SK-N-MC (cell line): ENCODE measurements at regions not wholly inside any gene's neighbourhood (a gene's known extent, or its start where the extent isn't known, plus 50 kb on each side); places are given as distances from the start of the nearest gene placed in this dataset.

Source experiments
- DNase-seq: peaks from one replicate; pipeline ENCODE4 v3.0.0-alpha.2; 2011; ENCODE audit warnings: low read depth, low spot score
- H3K27ac ChIP-seq: fragments of 200-600 bp; sonication (generic); 2 replicates; pipeline ENCODE4 v1.5.1; 2016; ENCODE audit warnings: mixed run types
- H3K36me3 ChIP-seq: fragments of 200-600 bp; sonication (generic); 2 replicates; pipeline ENCODE4 v1.6.1; 2017; ENCODE audit warnings: antibody characterized with exemption, low read length, mixed read lengths; ENCODE audit not compliant: insufficient read depth
- H3K4me3 ChIP-seq: fragments of 200-600 bp; sonication (generic); 2 replicates; pipeline ENCODE4 v1.5.1; 2016
- H3K9ac ChIP-seq: fragments of 200-600 bp; sonication (generic); 2 replicates; pipeline ENCODE4 v1.8.0; 2017; ENCODE audit warnings: mixed run types, mixed read lengths; ENCODE audit not compliant: insufficient read length
- H3K9me3 ChIP-seq: fragments of 200-600 bp; sonication (generic); 2 replicates; pipeline ENCODE4 v1.6.1; 2017; ENCODE audit warnings: low read depth, mild to moderate bottlenecking, antibody characterized with exemption, low read length, moderate library complexity, mixed read lengths
- EZH2 ChIP-seq: fragments of 200-600 bp; sonication (generic); IDR thresholded peaks from one replicate; pipeline ENCODE4 v1.6.1; 2017; ENCODE audit warnings: antibody characterized with exemption
- FOXP2 ChIP-seq: optimal IDR thresholded peaks from 2 replicates; pipeline ENCODE3; 2011; ENCODE audit warnings: mild to moderate bottlenecking, moderate library complexity; ENCODE audit not compliant: insufficient read depth; ENCODE audit errors: extremely low read length, control extremely low read depth
- POLR2AphosphoS5 ChIP-seq: IDR thresholded peaks from 2 replicates; pipeline ENCODE4 v1.6.1; 2012; ENCODE audit warnings: mild to moderate bottlenecking, low read depth, low read length, borderline replicate concordance

- H3K4me3 ChIP-seq, result no peak overlapping the region
- DNase-seq, result no peak
- no peak overlapping the region for H3K9ac ChIP-seq
- H3K9me3 ChIP-seq, result no peaks in the 10 kb centered on the region
- TF ChIP-seq EZH2 (no peak), FOXP2 (no peak), POLR2AphosphoS5 (no peak)
- H3K27ac ChIP-seq, result no peak overlapping the region
- no peaks in the 10 kb centered on the region for H3K36me3 ChIP-seq
Measured at GRCh38 chr1:201619513-201619912, 80.6 kb downstream of the NAV1 start.

- no peak overlapping the region for H3K4me3 ChIP-seq
- no peak overlapping the region for H3K27ac ChIP-seq
- no peak for DNase-seq
- no peaks in the 10 kb centered on the region for H3K9me3 ChIP-seq
- no peak overlapping the region for H3K9ac ChIP-seq
- no peaks in the 10 kb centered on the region for H3K36me3 ChIP-seq
- TF ChIP-seq POLR2AphosphoS5, result no peak
- TF ChIP-seq EZH2, result no peak
- TF ChIP-seq FOXP2, result no peak
Measured at GRCh38 chr1:201622353-201622752, 83.4 kb downstream of the NAV1 start.

- no peak overlapping the region for H3K27ac ChIP-seq
- H3K9me3 ChIP-seq, result no peaks in the 10 kb centered on the region
- H3K9ac ChIP-seq, result no peak overlapping the region
- DNase-seq, result no peak
- no peak overlapping the region for H3K4me3 ChIP-seq
- no peak for TF ChIP-seq FOXP2
- no peak for TF ChIP-seq EZH2
- no peak for TF ChIP-seq POLR2AphosphoS5
- H3K36me3 ChIP-seq, result no peaks in the 10 kb centered on the region
Measured at GRCh38 chr1:201622824-201623223, 83.9 kb downstream of the NAV1 start.

GRCh38 chr1:201624741-201625225 lies 85.9 kb downstream of the NAV1 start:
- no peak for TF ChIP-seq FOXP2
- no peak for TF ChIP-seq EZH2
- TF ChIP-seq POLR2AphosphoS5, result no peak
- no peak for DNase-seq
- no peaks in the 10 kb centered on the region for H3K36me3 ChIP-seq
- H3K9ac ChIP-seq, result no peak overlapping the region
- no peak overlapping the region for H3K4me3 ChIP-seq
- H3K27ac ChIP-seq, result peak overlapping the region; percentile 30
- H3K9me3 ChIP-seq, result no peaks in the 10 kb centered on the region

- TF ChIP-seq POLR2AphosphoS5 (no peak), FOXP2 (no peak), EZH2 (no peak)
- H3K27ac ChIP-seq, result peak overlapping the region; percentile 30
- H3K36me3 ChIP-seq, result no peaks in the 10 kb centered on the region
- no peak overlapping the region for H3K4me3 ChIP-seq
- no peaks in the 10 kb centered on the region for H3K9me3 ChIP-seq
- H3K9ac ChIP-seq, result no peak overlapping the region
- DNase-seq, result no peak
Measured at GRCh38 chr1:201625226-201625761, 86.4 kb downstream of the NAV1 start.

GRCh38 chr1:201625851-201626251 lies 86.9 kb downstream of the NAV1 start:
- H3K27ac ChIP-seq, result no peak overlapping the region
- TF ChIP-seq FOXP2 (no peak), EZH2 (no peak), POLR2AphosphoS5 (no peak)
- H3K4me3 ChIP-seq, result no peak overlapping the region
- H3K36me3 ChIP-seq, result no peaks in the 10 kb centered on the region
- no peak for DNase-seq
- H3K9ac ChIP-seq, result no peak overlapping the region
- H3K9me3 ChIP-seq, result no peaks in the 10 kb centered on the region

- no peak overlapping the region for H3K4me3 ChIP-seq
- TF ChIP-seq EZH2 (no peak), FOXP2 (no peak), POLR2AphosphoS5 (no peak)
- no peak overlapping the region for H3K9ac ChIP-seq
- no peaks in the 10 kb centered on the region for H3K9me3 ChIP-seq
- no peak for DNase-seq
- peak overlapping the region; percentile 79 for H3K27ac ChIP-seq
- no peaks in the 10 kb centered on the region for H3K36me3 ChIP-seq
Measured at GRCh38 chr1:201626629-201627275, 87.8 kb downstream of the NAV1 start.

GRCh38 chr1:201628490-201628889 lies 89.6 kb downstream of the NAV1 start:
- H3K4me3 ChIP-seq, result no peak overlapping the region
- H3K9me3 ChIP-seq, result no peaks in the 10 kb centered on the region
- no peak overlapping the region for H3K9ac ChIP-seq
- no peaks in the 10 kb centered on the region for H3K36me3 ChIP-seq
- DNase-seq, result no peak
- no peak overlapping the region for H3K27ac ChIP-seq
- TF ChIP-seq POLR2AphosphoS5, result no peak
- TF ChIP-seq EZH2, result no peak
- no peak for TF ChIP-seq FOXP2

- Histone ChIP-seq H3K4me3 (no peak overlapping the region), H3K9ac (no peak overlapping the region), H3K9me3 (no peaks in the 10 kb centered on the region), H3K27ac (no peak overlapping the region), H3K36me3 (no peaks in the 10 kb centered on the region)
- DNase-seq, result no peak
- TF ChIP-seq POLR2AphosphoS5 (no peak), EZH2 (no peak), FOXP2 (no peak)
Measured at GRCh38 chr1:201630582-201630981, 91.7 kb downstream of the NAV1 start.
